HG03159 (cell line): ENCODE measurements at regions not wholly inside any gene's neighbourhood (a gene's known extent, or its start where the extent isn't known, plus 50 kb on each side); places are given as distances from the start of the nearest gene placed in this dataset.

ENCODE experiments used
- ATAC-seq: cut with Tn5 transposase; IDR thresholded peaks from one replicate; pipeline ENCODE4 v1.9.1; 2021; ENCODE audit warnings: mild to moderate bottlenecking, moderate library complexity; ENCODE audit not compliant: unreplicated experiment

GRCh38 chr2:220151341-220151740 lies 523.9 kb downstream of the SLC4A3 start:
- no peak for ATAC-seq

GRCh38 chr2:220152281-220152935 lies 525.0 kb downstream of the SLC4A3 start:
- ATAC-seq, result no peak

- ATAC-seq, result no peak
These were observed 525.7 kb downstream of the SLC4A3 start for GRCh38 chr2:220153118-220153517.

- no peak for ATAC-seq
These were observed 526.9 kb downstream of the SLC4A3 start for GRCh38 chr2:220154304-220154703.

- no peak for ATAC-seq
These were observed 529.9 kb downstream of the SLC4A3 start for GRCh38 chr2:220157312-220157711.

GRCh38 chr2:220159738-220160137 lies 532.3 kb downstream of the SLC4A3 start:
- no peak for ATAC-seq

GRCh38 chr2:220162320-220162719 lies 534.9 kb downstream of the SLC4A3 start:
- no peak for ATAC-seq

GRCh38 chr2:220163486-220163885 lies 536.1 kb downstream of the SLC4A3 start:
- ATAC-seq, result no peak

GRCh38 chr2:220165401-220165800 lies 538.0 kb downstream of the SLC4A3 start:
- no peak for ATAC-seq

GRCh38 chr2:220166616-220167015 lies 539.2 kb downstream of the SLC4A3 start:
- ATAC-seq, result no peak

- no peak for ATAC-seq
These were observed 540.5 kb downstream of the SLC4A3 start for GRCh38 chr2:220167956-220168355.

GRCh38 chr2:220168891-220169546 lies 541.6 kb downstream of the SLC4A3 start:
- ATAC-seq, result no peak

- no peak for ATAC-seq
These were observed 547.4 kb downstream of the SLC4A3 start for GRCh38 chr2:220174826-220175225.

- ATAC-seq, result no peak
These were observed 548.5 kb downstream of the SLC4A3 start for GRCh38 chr2:220175967-220176366.

- ATAC-seq, result no peak
These were observed 551.7 kb downstream of the SLC4A3 start for GRCh38 chr2:220178991-220179695.

- ATAC-seq, result no peak
These were observed 553.7 kb downstream of the SLC4A3 start for GRCh38 chr2:220181165-220181564.

- ATAC-seq, result no peak
These were observed 555.4 kb downstream of the SLC4A3 start for GRCh38 chr2:220182790-220183189.

- ATAC-seq, result no peak
These were observed 558.4 kb downstream of the SLC4A3 start for GRCh38 chr2:220185766-220186305.

- ATAC-seq, result peak; percentile 56
These were observed 560.6 kb downstream of the SLC4A3 start for GRCh38 chr2:220188031-220188430.

GRCh38 chr2:220191031-220191430 lies 563.6 kb downstream of the SLC4A3 start:
- no peak for ATAC-seq

- no peak for ATAC-seq
These were observed 564.3 kb downstream of the SLC4A3 start for GRCh38 chr2:220191737-220192136.
